Stomach (tissue), 4 donors: ENCODE measurements at regions not wholly inside any gene's neighbourhood (a gene's known extent, or its start where the extent isn't known, plus 50 kb on each side); places are given as distances from the start of the nearest gene placed in this dataset.
"Not testable (repeated sequence)": the region's sequence is repeated elsewhere in the genome, so short reads cannot be mapped to it uniquely, and the experiment has no call there.

Experiments
- EP300 ChIP-seq: sonication (generic); formaldehyde crosslinking; IDR thresholded peaks from one replicate; pipeline ENCODE4 v1.6.1; 2017; ENCODE audit warnings: antibody characterized with exemption
- POLR2A ChIP-seq, 4 donors: fragments of 450-650 bp; IDR thresholded peaks; one replicate each; pipeline ENCODE4 v1.6.1; 2016; ENCODE audit warnings: antibody characterized with exemption in 4 of 4, control low read depth in 2 of 4, mild to moderate bottlenecking in 1 of 4, moderate library complexity in 1 of 4
- POLR2AphosphoS5 ChIP-seq, 3 donors: sonication (generic); formaldehyde crosslinking; IDR thresholded peaks; one replicate each; pipeline ENCODE4 v1.6.1; 2016; ENCODE audit warnings: antibody characterized with exemption in 3 of 3
- TF ChIP-seq, protein P1 (sequence below), 7 experiments: fragments of 450-650 bp in 4 of 7; fragments of 200-600 bp in 3 of 7; sonication (generic) in 3 of 7; IDR thresholded peaks; one replicate each; pipeline ENCODE4 v1.5.1; 2016 to 2019; ENCODE audit warnings: antibody characterized with exemption in 7 of 7, control low read depth in 2 of 7, mild to moderate bottlenecking in 1 of 7

DNA sequence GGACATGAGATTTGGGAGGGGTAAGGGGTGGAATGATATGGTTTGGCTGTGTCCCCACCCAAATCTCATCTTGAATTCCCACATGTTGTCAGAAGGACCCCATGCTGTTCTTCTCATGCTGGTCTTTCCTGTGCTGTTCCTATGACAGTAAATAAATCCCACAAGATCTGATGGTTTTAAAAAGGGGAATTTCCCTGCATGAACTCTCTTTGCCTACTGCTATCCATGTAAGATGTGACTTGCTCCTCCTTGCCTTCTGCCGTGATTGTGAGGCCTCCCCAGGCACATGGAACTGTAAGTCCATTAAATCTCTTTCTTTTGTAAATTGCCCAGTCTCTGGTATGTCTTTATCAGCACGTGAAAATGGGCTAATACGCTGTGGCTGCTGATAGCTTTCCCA lies 115.8 kb downstream of the ENC1 start:
- TF ChIP-seq, protein P1, sequence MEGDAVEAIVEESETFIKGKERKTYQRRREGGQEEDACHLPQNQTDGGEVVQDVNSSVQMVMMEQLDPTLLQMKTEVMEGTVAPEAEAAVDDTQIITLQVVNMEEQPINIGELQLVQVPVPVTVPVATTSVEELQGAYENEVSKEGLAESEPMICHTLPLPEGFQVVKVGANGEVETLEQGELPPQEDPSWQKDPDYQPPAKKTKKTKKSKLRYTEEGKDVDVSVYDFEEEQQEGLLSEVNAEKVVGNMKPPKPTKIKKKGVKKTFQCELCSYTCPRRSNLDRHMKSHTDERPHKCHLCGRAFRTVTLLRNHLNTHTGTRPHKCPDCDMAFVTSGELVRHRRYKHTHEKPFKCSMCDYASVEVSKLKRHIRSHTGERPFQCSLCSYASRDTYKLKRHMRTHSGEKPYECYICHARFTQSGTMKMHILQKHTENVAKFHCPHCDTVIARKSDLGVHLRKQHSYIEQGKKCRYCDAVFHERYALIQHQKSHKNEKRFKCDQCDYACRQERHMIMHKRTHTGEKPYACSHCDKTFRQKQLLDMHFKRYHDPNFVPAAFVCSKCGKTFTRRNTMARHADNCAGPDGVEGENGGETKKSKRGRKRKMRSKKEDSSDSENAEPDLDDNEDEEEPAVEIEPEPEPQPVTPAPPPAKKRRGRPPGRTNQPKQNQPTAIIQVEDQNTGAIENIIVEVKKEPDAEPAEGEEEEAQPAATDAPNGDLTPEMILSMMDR (IDR thresholded peaks at IDR 0.05), result not testable (repeated sequence)
- not testable (repeated sequence) for TF ChIP-seq POLR2A (IDR thresholded peaks at IDR 0.05); EP300; POLR2AphosphoS5 (IDR thresholded peaks at IDR 0.05)
